ENCODE measurements at regions not wholly inside any gene's neighbourhood (a gene's known extent, or its start where the extent isn't known, plus 50 kb on each side); places are given as distances from the start of the nearest gene placed in this dataset.

DNA sequence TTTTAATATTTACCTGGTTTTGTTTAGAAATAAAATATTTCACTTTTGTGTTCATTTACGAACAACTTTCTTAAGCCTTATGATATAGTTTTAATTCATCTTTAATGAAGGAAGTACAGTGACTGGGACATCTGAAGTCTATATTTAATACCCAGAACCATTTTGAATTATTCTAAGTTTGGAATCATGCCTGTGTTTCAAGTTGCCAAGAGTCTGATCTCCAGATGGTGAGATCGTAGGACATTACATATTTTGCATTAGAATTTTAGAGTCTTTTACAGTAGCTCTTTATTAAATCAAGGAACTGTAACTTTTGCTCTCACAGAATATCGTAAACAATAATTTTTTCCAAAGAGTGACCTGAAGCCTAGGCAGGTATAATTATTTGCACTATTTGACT is 420.7 kb downstream of the SI start:
- TF ChIP-seq, protein P1, sequence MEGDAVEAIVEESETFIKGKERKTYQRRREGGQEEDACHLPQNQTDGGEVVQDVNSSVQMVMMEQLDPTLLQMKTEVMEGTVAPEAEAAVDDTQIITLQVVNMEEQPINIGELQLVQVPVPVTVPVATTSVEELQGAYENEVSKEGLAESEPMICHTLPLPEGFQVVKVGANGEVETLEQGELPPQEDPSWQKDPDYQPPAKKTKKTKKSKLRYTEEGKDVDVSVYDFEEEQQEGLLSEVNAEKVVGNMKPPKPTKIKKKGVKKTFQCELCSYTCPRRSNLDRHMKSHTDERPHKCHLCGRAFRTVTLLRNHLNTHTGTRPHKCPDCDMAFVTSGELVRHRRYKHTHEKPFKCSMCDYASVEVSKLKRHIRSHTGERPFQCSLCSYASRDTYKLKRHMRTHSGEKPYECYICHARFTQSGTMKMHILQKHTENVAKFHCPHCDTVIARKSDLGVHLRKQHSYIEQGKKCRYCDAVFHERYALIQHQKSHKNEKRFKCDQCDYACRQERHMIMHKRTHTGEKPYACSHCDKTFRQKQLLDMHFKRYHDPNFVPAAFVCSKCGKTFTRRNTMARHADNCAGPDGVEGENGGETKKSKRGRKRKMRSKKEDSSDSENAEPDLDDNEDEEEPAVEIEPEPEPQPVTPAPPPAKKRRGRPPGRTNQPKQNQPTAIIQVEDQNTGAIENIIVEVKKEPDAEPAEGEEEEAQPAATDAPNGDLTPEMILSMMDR (conservative IDR thresholded peaks at IDR 0.05; ENCODE audit: low read depth, low read length) = no peak
- no peak for TF ChIP-seq EZH2 (IDR thresholded peaks at IDR 0.05; ENCODE audit: borderline replicate concordance, low read depth, low read length, poor library complexity, severe bottlenecking)

DNA sequence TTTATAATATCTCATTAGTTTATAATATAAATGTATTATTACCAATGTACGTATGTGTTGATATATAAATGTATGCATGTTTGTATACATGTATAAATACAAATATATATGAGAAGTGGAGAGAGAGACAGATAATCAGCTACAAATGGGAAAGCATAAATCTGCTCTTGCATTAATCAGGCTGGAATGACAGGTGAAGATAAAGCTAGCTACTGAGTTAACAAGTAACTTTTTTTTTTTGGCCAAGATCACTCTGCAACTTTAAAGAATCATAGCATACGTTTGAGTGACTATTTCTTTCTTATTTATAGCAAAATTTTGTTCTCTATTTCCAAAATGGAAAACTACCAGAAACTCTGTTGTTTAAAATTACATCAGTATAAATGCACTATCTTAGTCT is 422.8 kb downstream of the SI start:
- intact Hi-C loops (cut with micrococcal nuclease; ENCODE audit: unreplicated experiment) = no loop called here
- Histone ChIP-seq H3K27me3 (replicated peaks; ENCODE audit: insufficient read depth, low read depth, low read length, poor library complexity) (no peaks in the 10 kb centered on the region), H3K36me3 (ENCODE audit: insufficient read depth, low read length, poor library complexity, severe bottlenecking) (no peaks in the 10 kb centered on the region), H3K27ac (ENCODE audit: low read depth, low read length, poor library complexity, severe bottlenecking) (no peak overlapping the region), H3K4me1 (ENCODE audit: insufficient read depth, low read length, poor library complexity, severe bottlenecking) (no peaks in the 10 kb centered on the region), H3K4me3 (ENCODE audit: low read depth, low read length, poor library complexity, severe bottlenecking) (no peak overlapping the region), H3K9me3 (ENCODE audit: low read depth, low read length, poor library complexity, severe bottlenecking) (no peaks in the 10 kb centered on the region)
- TF ChIP-seq, protein P1 (conservative IDR thresholded peaks at IDR 0.05; ENCODE audit: low read depth, low read length) = no peak
- TF ChIP-seq EZH2 (IDR thresholded peaks at IDR 0.05; ENCODE audit: borderline replicate concordance, low read depth, low read length, poor library complexity, severe bottlenecking) = no peak
- no peak for DNase-seq (ENCODE audit: low spot score)
- CTCF ChIA-PET = no interaction called here
- POLR2A ChIA-PET (ENCODE audit: low non-redundant PET) = no interaction called here
- no TSS peak for BruUV-seq (replicated peaks)

More for the DNA sequence above, 420.7 kb downstream of the SI start:
- CTCF ChIA-PET = no interaction called here
- H3K4me3 ChIP-seq (ENCODE audit: low read depth, low read length, poor library complexity, severe bottlenecking) = no peak overlapping the region
- no peaks in the 10 kb centered on the region for H3K36me3 ChIP-seq (ENCODE audit: insufficient read depth, low read length, poor library complexity, severe bottlenecking)
- DNase-seq (ENCODE audit: low spot score) = no peak
- no TSS peak for BruUV-seq (replicated peaks)
- intact Hi-C loops (cut with micrococcal nuclease; ENCODE audit: unreplicated experiment) = no loop called here
- no peaks in the 10 kb centered on the region for H3K9me3 ChIP-seq (ENCODE audit: low read depth, low read length, poor library complexity, severe bottlenecking)
- POLR2A ChIA-PET (ENCODE audit: low non-redundant PET) = no interaction called here
- no peaks in the 10 kb centered on the region for H3K4me1 ChIP-seq (ENCODE audit: insufficient read depth, low read length, poor library complexity, severe bottlenecking)
- H3K27me3 ChIP-seq (replicated peaks; ENCODE audit: insufficient read depth, low read depth, low read length, poor library complexity) = no peaks in the 10 kb centered on the region
- H3K27ac ChIP-seq (ENCODE audit: low read depth, low read length, poor library complexity, severe bottlenecking) = no peak overlapping the region

DNA sequence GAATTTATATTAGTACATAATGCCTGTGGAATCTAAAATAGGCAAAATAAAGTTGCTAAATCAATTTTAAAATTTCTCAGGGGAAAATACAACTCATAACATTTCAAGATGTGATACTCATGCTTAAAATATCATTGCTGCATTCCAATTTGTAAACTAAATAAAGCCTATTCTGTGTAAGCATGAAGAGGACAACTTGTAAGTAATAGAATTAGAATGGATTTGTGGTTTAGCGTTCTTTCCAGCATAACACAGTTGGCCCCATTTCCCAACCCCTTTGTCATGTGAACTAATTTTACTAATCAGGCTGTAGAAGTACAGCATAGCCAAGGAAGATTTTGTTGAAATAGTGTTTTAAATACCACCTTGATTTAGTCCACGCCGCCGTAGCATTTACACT is 437.2 kb downstream of the SI start:
- DNase-seq (ENCODE audit: low spot score) = no peak
- ChIA-PET POLR2A (ENCODE audit: low non-redundant PET) (no interaction called here), CTCF (no interaction called here)
- Histone ChIP-seq H3K36me3 (ENCODE audit: insufficient read depth, low read length, poor library complexity, severe bottlenecking) (no peaks in the 10 kb centered on the region), H3K9me3 (ENCODE audit: low read depth, low read length, poor library complexity, severe bottlenecking) (no peaks in the 10 kb centered on the region), H3K4me1 (ENCODE audit: insufficient read depth, low read length, poor library complexity, severe bottlenecking) (no peaks in the 10 kb centered on the region), H3K27me3 (replicated peaks; ENCODE audit: insufficient read depth, low read depth, low read length, poor library complexity) (no peaks in the 10 kb centered on the region), H3K27ac (ENCODE audit: low read depth, low read length, poor library complexity, severe bottlenecking) (no peak overlapping the region), H3K4me3 (ENCODE audit: low read depth, low read length, poor library complexity, severe bottlenecking) (no peak overlapping the region)
- no TSS peak for BruUV-seq (replicated peaks)
- no peak for TF ChIP-seq EZH2 (IDR thresholded peaks at IDR 0.05; ENCODE audit: borderline replicate concordance, low read depth, low read length, poor library complexity, severe bottlenecking)
- TF ChIP-seq, protein P1 (conservative IDR thresholded peaks at IDR 0.05; ENCODE audit: low read depth, low read length) = no peak
- intact Hi-C loops (cut with micrococcal nuclease; ENCODE audit: unreplicated experiment) = no loop called here

Measured in A673 (cell line).